Right lung (tissue), 2 donors: ENCODE measurements at regions not wholly inside any gene's neighbourhood (a gene's known extent, or its start where the extent isn't known, plus 50 kb on each side); places are given as distances from the start of the nearest gene placed in this dataset.

Source experiments
- DNase-seq, 2 donors: peaks; one replicate each; pipeline ENCODE4 v3.0.0-alpha.2; 2013

- no peak for DNase-seq
These were observed 208.7 kb upstream of the DIO3 start for GRCh38 chr14:101352567-101352966.

GRCh38 chr14:101353422-101353821 lies 207.9 kb upstream of the DIO3 start:
- no peak for DNase-seq

- no peak for DNase-seq
These were observed 206.6 kb upstream of the DIO3 start for GRCh38 chr14:101354726-101355125.

GRCh38 chr14:101355284-101355683 lies 206.0 kb upstream of the DIO3 start:
- no peak for DNase-seq

GRCh38 chr14:101357038-101357437 lies 204.3 kb upstream of the DIO3 start:
- no peak for DNase-seq

- no peak for DNase-seq
These were observed 203.6 kb upstream of the DIO3 start for GRCh38 chr14:101357559-101358319.

GRCh38 chr14:101358320-101359125 lies 202.8 kb upstream of the DIO3 start:
- no peak for DNase-seq

GRCh38 chr14:101359221-101360053 lies 201.9 kb upstream of the DIO3 start:
- peak in 1 of 2 donors; percentile 41 for DNase-seq

GRCh38 chr14:101360054-101360911 lies 201.0 kb upstream of the DIO3 start:
- DNase-seq = peak; percentile 80 to 83

- no peak for DNase-seq
These were observed 200.3 kb upstream of the DIO3 start for GRCh38 chr14:101361044-101361443.

GRCh38 chr14:101361451-101362433 lies 199.6 kb upstream of the DIO3 start:
- no peak for DNase-seq

- DNase-seq = no peak
These were observed 198.6 kb upstream of the DIO3 start for GRCh38 chr14:101362529-101363260.

GRCh38 chr14:101363261-101363555 lies 198.1 kb upstream of the DIO3 start:
- no peak for DNase-seq

GRCh38 chr14:101363880-101364391 lies 197.4 kb upstream of the DIO3 start:
- DNase-seq = no peak

- DNase-seq = peak in 1 of 2 donors; percentile 35
These were observed 196.6 kb upstream of the DIO3 start for GRCh38 chr14:101364503-101365328.

GRCh38 chr14:101365329-101366158 lies 195.8 kb upstream of the DIO3 start:
- no peak for DNase-seq
